Pancreas (tissue), 10 donors: ENCODE measurements at regions not wholly inside any gene's neighbourhood (a gene's known extent, or its start where the extent isn't known, plus 50 kb on each side); places are given as distances from the start of the nearest gene placed in this dataset.

Experiments
- ATAC-seq, 4 donors: fragments of 200-7000 bp; cut with Tn5 transposase; one replicate each; pipeline versions ENCODE4 v1.8.0 to v1.9.1; 2020; ENCODE audit warnings: mild to moderate bottlenecking in 4 of 4, moderate library complexity in 4 of 4
- DNase-seq, 6 donors: peaks; one replicate each; pipeline ENCODE4 v3.0.0-alpha.2; 2020
- FAIRE-seq: peaks from 2 replicates; lab custom pipeline; 2012; peaks lifted over from hg19 to GRCh38; lab: Jason Lieb, UNC
- H3K27ac ChIP-seq, 4 donors: fragments of 200-600 bp; sonication (generic); 1 replicate in 3 of 4; 2 replicates in 1 of 4; pipeline versions ENCODE4 v1.5.0 to v1.8.0; 2020
- H3K27me3 ChIP-seq, 4 donors: fragments of 200-600 bp; one replicate each; pipeline ENCODE4 v1.8.0; 2021
- H3K36me3 ChIP-seq, 3 donors: fragments of 200-600 bp; sonication (generic) in 1 of 3; one replicate each; pipeline versions ENCODE4 v1.5.0 to v1.8.0; 2020 to 2021
- H3K4me1 ChIP-seq, 3 donors: fragments of 200-600 bp; one replicate each; pipeline ENCODE4 v1.8.0; 2021
- H3K4me3 ChIP-seq, 4 donors: fragments of 200-600 bp; sonication (generic) in 2 of 4; one replicate each; pipeline versions ENCODE4 v1.5.0 to v1.8.0; 2020 to 2021
- H3K9me3 ChIP-seq, 4 donors: fragments of 200-600 bp; one replicate each; pipeline ENCODE4 v1.8.0; 2021
- CTCF ChIP-seq, 4 donors: fragments of 200-600 bp; sonication (generic) in 3 of 4; IDR thresholded peaks; one replicate each; pipeline versions ENCODE4 v1.5.0 to v1.8.0; 2021; ENCODE audit warnings: antibody characterized with exemption in 4 of 4
- WGBS, 2 donors: extraction: QIAGEN DNeasy Blood & Tissue Kit; methylation state at CpG; one replicate each; pipeline ENCODE4 v1.1.7; 2013; 5-methylcytosine and 5-hydroxymethylcytosine counted together
- intact Hi-C, 3 donors: fragments of 100-400 bp; cut with DNase I; formaldehyde crosslinking; loops; one replicate each; pipeline versions ENCODE4 v1.11.1 to v1.14.2; 2022
- donor health status: healthy with polysubstance abuse.
- donor health status: DM: no; HTN: no; CAD: no; lungs with moderate emphysema.
- donor health status: DM: no; HTN: no; CAD: no.
- donor health status: control.
- donor health status: control.
- donor health status: Bipolar disorder and iron deficiency.
- donor health status: DM: yes; HTN: yes; CAD: no.
- donor health status: DM: no; HTN: no; CAD: no.
- donor health status: DM: no; HTN: no; CAD: no.
- donor health status: DM: yes; HTN: yes; CAD: no.

- no peak for TF ChIP-seq CTCF (IDR thresholded peaks at IDR 0.05)
- Histone ChIP-seq H3K27ac (no peak overlapping the region), H3K36me3 (no peaks in the 10 kb centered on the region), H3K27me3 (no peaks in the 10 kb centered on the region), H3K9me3 (no peaks in the 10 kb centered on the region), H3K4me3 (no peak overlapping the region), H3K4me1 (no peaks in the 10 kb centered on the region)
- FAIRE-seq, result no peak
- no peak for DNase-seq
- intact Hi-C loops, result no loop called here
- ATAC-seq, result no peak
- 59 to 71% methylated on average over 3 of the region's 3 CpGs for WGBS, 2 donors
Observed at GRCh38 chr18:75805265-75805664, 377.8 kb upstream of the SMIM21 start.

GRCh38 chr18:75802681-75803080 lies 375.2 kb upstream of the SMIM21 start:
- Histone ChIP-seq H3K27ac (no peak overlapping the region), H3K4me3 (no peak overlapping the region), H3K9me3 (no peaks in the 10 kb centered on the region), H3K4me1 (no peaks in the 10 kb centered on the region), H3K27me3 (no peaks in the 10 kb centered on the region), H3K36me3 (no peaks in the 10 kb centered on the region)
- 46 to 60% methylated on average over 5 of the region's 5 CpGs for WGBS, 2 donors
- no peak for TF ChIP-seq CTCF (IDR thresholded peaks at IDR 0.05)
- FAIRE-seq (no peak), ATAC-seq (no peak), DNase-seq (no peak)
- intact Hi-C loops, result no loop called here

GRCh38 chr18:75801178-75801577 lies 373.7 kb upstream of the SMIM21 start:
- no peak overlapping the region for H3K4me3 ChIP-seq
- no peak for FAIRE-seq
- DNase-seq, result no peak
- 76 to 88% methylated on average over 12 of the region's 12 CpGs for WGBS, 2 donors
- no peaks in the 10 kb centered on the region for H3K4me1 ChIP-seq
- ATAC-seq, result no peak
- H3K27ac ChIP-seq, result no peak overlapping the region
- no peaks in the 10 kb centered on the region for H3K9me3 ChIP-seq
- no peak for TF ChIP-seq CTCF (IDR thresholded peaks at IDR 0.05)
- intact Hi-C loops, result no loop called here
- no peaks in the 10 kb centered on the region for H3K36me3 ChIP-seq
- no peaks in the 10 kb centered on the region for H3K27me3 ChIP-seq

- ATAC-seq (peak in 2 of 4 donors; percentile 40 to 67), FAIRE-seq (no peak), DNase-seq (no peak)
- H3K27ac ChIP-seq, result no peak overlapping the region
- TF ChIP-seq CTCF (IDR thresholded peaks at IDR 0.05), result no peak
- WGBS, 2 donors, result 48 to 50% methylated on average over 6 of the region's 6 CpGs
- no peaks in the 10 kb centered on the region for H3K4me1 ChIP-seq
- no peaks in the 10 kb centered on the region for H3K9me3 ChIP-seq
- H3K36me3 ChIP-seq, result no peaks in the 10 kb centered on the region
- no peaks in the 10 kb centered on the region for H3K27me3 ChIP-seq
- intact Hi-C loops, result no loop called here
- H3K4me3 ChIP-seq, result no peak overlapping the region
Observed at GRCh38 chr18:75800331-75800648, 372.8 kb upstream of the SMIM21 start.

- Histone ChIP-seq H3K27me3 (no peaks in the 10 kb centered on the region), H3K36me3 (no peaks in the 10 kb centered on the region), H3K4me1 (no peaks in the 10 kb centered on the region), H3K9me3 (no peaks in the 10 kb centered on the region), H3K4me3 (no peak overlapping the region), H3K27ac (no peak overlapping the region)
- DNase-seq, result peak in 2 of 6 donors; percentile 6 to 18
- intact Hi-C loops, result no loop called here
- no peak for TF ChIP-seq CTCF (IDR thresholded peaks at IDR 0.05)
- no peak for FAIRE-seq
- ATAC-seq, result peak; percentile 35 to 76 (median 47)
- 51 to 66% methylated on average over 10 of the region's 10 CpGs for WGBS, 2 donors
Observed at GRCh38 chr18:75799449-75800330, 372.2 kb upstream of the SMIM21 start.
